HEK293 (cell line): ENCODE measurements at regions not wholly inside any gene's neighbourhood (a gene's known extent, or its start where the extent isn't known, plus 50 kb on each side); places are given as distances from the start of the nearest gene placed in this dataset.

Source experiments
- GLI4 ChIP-seq: fragments of 450-650 bp; formaldehyde crosslinking; IDR thresholded peaks from 2 replicates; pipeline ENCODE4 v1.5.1; 2016; ENCODE audit warnings: missing biosample characterization, missing genetic modification characterization
- KLF1 ChIP-seq: fragments of 450-650 bp; formaldehyde crosslinking; IDR thresholded peaks from 2 replicates; pipeline ENCODE4 v1.5.1; 2016; ENCODE audit warnings: missing biosample characterization, missing genetic modification characterization
- KLF10 ChIP-seq: fragments of 450-650 bp; IDR thresholded peaks from 2 replicates; pipeline ENCODE4 v1.5.1; 2018; ENCODE audit warnings: missing biosample characterization, mild to moderate bottlenecking, missing genetic modification characterization
- MYNN ChIP-seq: fragments of 450-650 bp; formaldehyde crosslinking; IDR thresholded peaks from 2 replicates; pipeline ENCODE4 v1.5.1; 2016; ENCODE audit warnings: missing biosample characterization, missing genetic modification characterization, borderline replicate concordance
- OSR2 ChIP-seq: fragments of 450-650 bp; formaldehyde crosslinking; IDR thresholded peaks from 2 replicates; pipeline ENCODE4 v1.5.1; 2016; ENCODE audit warnings: missing biosample characterization, missing genetic modification characterization
- OVOL3 ChIP-seq: fragments of 450-650 bp; formaldehyde crosslinking; IDR thresholded peaks from 2 replicates; pipeline ENCODE4 v1.5.1; 2016; ENCODE audit warnings: missing biosample characterization, missing genetic modification characterization
- PRDM1 ChIP-seq: fragments of 450-650 bp; formaldehyde crosslinking; IDR thresholded peaks from 2 replicates; pipeline ENCODE4; 2016; ENCODE audit warnings: missing biosample characterization, missing genetic modification characterization
- REST ChIP-seq: fragments of 450-650 bp; formaldehyde crosslinking; IDR thresholded peaks from 2 replicates; pipeline ENCODE4 v1.5.1; 2016; ENCODE audit warnings: missing biosample characterization, missing genetic modification characterization
- SETDB1 ChIP-seq: IDR thresholded peaks from one replicate; pipeline ENCODE4 v1.6.1; 2017; ENCODE audit warnings: mild to moderate bottlenecking, low read length, moderate library complexity, mixed read lengths; ENCODE audit not compliant: insufficient read length
- ZBTB48 ChIP-seq: fragments of 450-650 bp; formaldehyde crosslinking; IDR thresholded peaks from 2 replicates; pipeline ENCODE4 v1.5.1; 2016; ENCODE audit warnings: missing biosample characterization, missing genetic modification characterization
- ZFP3 ChIP-seq: fragments of 450-650 bp; formaldehyde crosslinking; IDR thresholded peaks from 2 replicates; pipeline ENCODE4 v1.5.1; 2016; ENCODE audit warnings: low read depth, missing biosample characterization, missing genetic modification characterization
- ZNF10 ChIP-seq: fragments of 450-650 bp; formaldehyde crosslinking; IDR thresholded peaks from 2 replicates; pipeline ENCODE4 v1.5.1; 2017; ENCODE audit warnings: missing biosample characterization, missing genetic modification characterization
- ZNF112 ChIP-seq: fragments of 450-650 bp; formaldehyde crosslinking; IDR thresholded peaks from 2 replicates; pipeline ENCODE4 v1.5.0; 2017; ENCODE audit warnings: missing biosample characterization, missing genetic modification characterization
- ZNF121 ChIP-seq: fragments of 450-650 bp; formaldehyde crosslinking; IDR thresholded peaks from 2 replicates; pipeline ENCODE4 v1.5.1; 2016; ENCODE audit warnings: missing biosample characterization, missing genetic modification characterization
- ZNF157 ChIP-seq: fragments of 450-650 bp; formaldehyde crosslinking; IDR thresholded peaks from 2 replicates; pipeline ENCODE4 v1.5.1; 2016; ENCODE audit warnings: missing biosample characterization, missing genetic modification characterization
- ZNF169 ChIP-seq: fragments of 450-650 bp; formaldehyde crosslinking; IDR thresholded peaks from 2 replicates; pipeline ENCODE4 v1.5.1; 2016; ENCODE audit warnings: missing biosample characterization, missing genetic modification characterization
- ZNF19 ChIP-seq: fragments of 450-650 bp; formaldehyde crosslinking; IDR thresholded peaks from 2 replicates; pipeline ENCODE4; 2016; ENCODE audit warnings: missing biosample characterization, missing genetic modification characterization, low read depth
- ZNF214 ChIP-seq: fragments of 450-650 bp; formaldehyde crosslinking; IDR thresholded peaks from 2 replicates; pipeline ENCODE4 v1.5.1; 2017; ENCODE audit warnings: missing biosample characterization, mild to moderate bottlenecking, missing genetic modification characterization, borderline replicate concordance
- ZNF239 ChIP-seq: fragments of 450-650 bp; formaldehyde crosslinking; IDR thresholded peaks from 2 replicates; pipeline ENCODE4 v1.5.1; 2016; ENCODE audit warnings: missing biosample characterization, missing genetic modification characterization
- ZNF24 ChIP-seq: fragments of 450-650 bp; formaldehyde crosslinking; IDR thresholded peaks from 2 replicates; pipeline ENCODE4 v1.5.1; 2016; ENCODE audit warnings: missing biosample characterization, missing genetic modification characterization
- ZNF292 ChIP-seq: fragments of 450-650 bp; formaldehyde crosslinking; IDR thresholded peaks from 2 replicates; pipeline ENCODE4 v1.5.1; 2016; ENCODE audit warnings: low read depth, missing biosample characterization, missing genetic modification characterization, borderline replicate concordance
- ZNF341 ChIP-seq: fragments of 450-650 bp; formaldehyde crosslinking; IDR thresholded peaks from 2 replicates; pipeline ENCODE4; 2016; ENCODE audit warnings: low read depth, missing biosample characterization, missing genetic modification characterization
- ZNF548 ChIP-seq: fragments of 450-650 bp; formaldehyde crosslinking; IDR thresholded peaks from 2 replicates; pipeline ENCODE4 v1.5.1; 2016; ENCODE audit warnings: missing biosample characterization, missing genetic modification characterization
- ZNF560 ChIP-seq: fragments of 450-650 bp; formaldehyde crosslinking; IDR thresholded peaks from 2 replicates; pipeline ENCODE4 v1.5.1; 2017; ENCODE audit warnings: missing biosample characterization, missing genetic modification characterization, borderline replicate concordance
- ZNF580 ChIP-seq: fragments of 450-650 bp; formaldehyde crosslinking; IDR thresholded peaks from 2 replicates; pipeline ENCODE4 v1.5.1; 2016; ENCODE audit warnings: missing biosample characterization, missing genetic modification characterization
- ZNF585B ChIP-seq: fragments of 450-650 bp; formaldehyde crosslinking; IDR thresholded peaks from 2 replicates; pipeline ENCODE4 v1.5.1; 2016; ENCODE audit warnings: missing biosample characterization, missing genetic modification characterization
- ZNF658 ChIP-seq: fragments of 450-650 bp; formaldehyde crosslinking; IDR thresholded peaks from 2 replicates; pipeline ENCODE4; 2016; ENCODE audit warnings: missing biosample characterization, missing genetic modification characterization
- ZNF660 ChIP-seq: fragments of 450-650 bp; IDR thresholded peaks from 2 replicates; pipeline ENCODE4 v1.5.1; 2018; ENCODE audit warnings: missing biosample characterization, mild to moderate bottlenecking, missing genetic modification characterization
- ZNF670 ChIP-seq: fragments of 450-650 bp; formaldehyde crosslinking; IDR thresholded peaks from 2 replicates; pipeline ENCODE4 v1.5.1; 2016; ENCODE audit warnings: missing biosample characterization, missing genetic modification characterization, low read depth
- ZNF692 ChIP-seq: fragments of 450-650 bp; formaldehyde crosslinking; IDR thresholded peaks from 2 replicates; pipeline ENCODE4 v1.5.1; 2016; ENCODE audit warnings: missing biosample characterization, missing genetic modification characterization
- ZNF701 ChIP-seq: fragments of 450-650 bp; formaldehyde crosslinking; IDR thresholded peaks from 2 replicates; pipeline ENCODE4 v1.5.1; 2016; ENCODE audit warnings: missing biosample characterization, missing genetic modification characterization
- ZNF704 ChIP-seq: fragments of 450-650 bp; formaldehyde crosslinking; IDR thresholded peaks from 2 replicates; pipeline ENCODE4 v1.5.1; 2016; ENCODE audit warnings: missing biosample characterization, missing genetic modification characterization
- ZNF76 ChIP-seq: fragments of 450-650 bp; formaldehyde crosslinking; IDR thresholded peaks from 2 replicates; pipeline ENCODE4; 2016; ENCODE audit warnings: low read depth, missing biosample characterization, missing genetic modification characterization, borderline replicate concordance
- ZNF768 ChIP-seq: fragments of 450-650 bp; formaldehyde crosslinking; IDR thresholded peaks from 2 replicates; pipeline ENCODE4 v1.5.1; 2018; ENCODE audit warnings: missing biosample characterization, mild to moderate bottlenecking, missing genetic modification characterization
- ZSCAN16 ChIP-seq: fragments of 450-650 bp; formaldehyde crosslinking; IDR thresholded peaks from 2 replicates; pipeline ENCODE4 v1.5.1; 2016; ENCODE audit warnings: missing biosample characterization, missing genetic modification characterization
- ZSCAN18 ChIP-seq: fragments of 450-650 bp; formaldehyde crosslinking; IDR thresholded peaks from 2 replicates; pipeline ENCODE4 v1.5.1; 2016; ENCODE audit warnings: missing biosample characterization, missing genetic modification characterization

GRCh38 chr6:21742238-21742660 lies 148.7 kb downstream of the SOX4 start (continued):
- no peak for TF ChIP-seq ZNF701 (tag by site-specific recombination)
- TF ChIP-seq ZNF660, result peak; percentile 14; the same call in 1 of the 2 replicates
- no peak for TF ChIP-seq ZNF580
- TF ChIP-seq ZNF112 (tag by site-specific recombination), result no peak
- no peak for TF ChIP-seq PRDM1 (tag by site-specific recombination)
- no peak for TF ChIP-seq ZNF76
- peak; percentile 86 for TF ChIP-seq OSR2
- no peak for TF ChIP-seq ZFP3
- TF ChIP-seq ZSCAN16 (tag by site-specific recombination), result no peak
- no peak for TF ChIP-seq SETDB1
- TF ChIP-seq ZNF10 (tag by site-specific recombination), result 0 out of 2 replicates have a peak, but pooled peaks have one; percentile 38
- no peak for TF ChIP-seq ZNF670 (tag by site-specific recombination)
- TF ChIP-seq ZNF169 (tag by site-specific recombination), result no peak
- peak; percentile 32; the same call in 1 of the 2 replicates for TF ChIP-seq OVOL3 (tag by site-specific recombination)
- TF ChIP-seq ZNF658, result no peak
- no peak for TF ChIP-seq ZNF548
- no peak for TF ChIP-seq ZNF704 (tag by site-specific recombination)
- no peak; the same call in 1 of the 2 replicates for TF ChIP-seq KLF10
- TF ChIP-seq ZNF292 (tag by site-specific recombination), result no peak
- TF ChIP-seq REST (tag by site-specific recombination), result no peak
- TF ChIP-seq ZNF239, result no peak
- no peak for TF ChIP-seq ZNF157
- peak; percentile 58; the same call in 1 of the 2 replicates for TF ChIP-seq ZNF24 (tag by site-specific recombination)
- 0 out of 2 replicates have a peak, but pooled peaks have one; percentile 9 for TF ChIP-seq KLF1 (tag by site-specific recombination)
- TF ChIP-seq ZNF585B, result no peak
- TF ChIP-seq ZNF341, result no peak
- no peak for TF ChIP-seq ZNF768 (tag by site-specific recombination)
- no peak for TF ChIP-seq ZNF560
- no peak for TF ChIP-seq ZNF19 (tag by site-specific recombination)
- TF ChIP-seq ZBTB48 (tag by site-specific recombination), result no peak
- no peak for TF ChIP-seq MYNN (tag by site-specific recombination)
- TF ChIP-seq ZNF121 (tag by site-specific recombination), result no peak
- no peak for TF ChIP-seq ZNF214
- TF ChIP-seq ZSCAN18 (tag by site-specific recombination), result no peak
- no peak for TF ChIP-seq GLI4 (tag by site-specific recombination)
- no peak for TF ChIP-seq ZNF692 (tag by site-specific recombination)
